Fibroblast of lung (primary cell): ENCODE measurements at regions not wholly inside any gene's neighbourhood (a gene's known extent, or its start where the extent isn't known, plus 50 kb on each side); places are given as distances from the start of the nearest gene placed in this dataset.

Experiments
- DNase-seq, 2 donors: peaks; one replicate each; pipeline versions ENCODE4 v3.0.0 to v3.0.0-alpha.2; 2010; ENCODE audit warnings: low read depth in 2 of 2
- H2AFZ ChIP-seq: 2 replicates; pipeline ENCODE4 v1.5.1; 2012; ENCODE audit warnings: low read length, control low read depth, inconsistent platforms
- H3K27ac ChIP-seq: 2 replicates; pipeline ENCODE4 v1.5.1; 2011; ENCODE audit warnings: low read length, control low read depth; ENCODE audit not compliant: insufficient read depth
- H3K27me3 ChIP-seq: 2 replicates; pipeline ENCODE4 v1.5.1; 2011; ENCODE audit warnings: mild to moderate bottlenecking, low read length; ENCODE audit not compliant: control insufficient read depth, insufficient read depth
- H3K36me3 ChIP-seq: 2 replicates; pipeline ENCODE4 v1.5.1; 2011; ENCODE audit warnings: low read length; ENCODE audit not compliant: control insufficient read depth, insufficient read depth
- H3K4me1 ChIP-seq: 2 replicates; pipeline ENCODE4 v1.5.1; 2011; ENCODE audit warnings: low read length; ENCODE audit not compliant: control insufficient read depth, insufficient read depth; ENCODE audit errors: extremely low read depth
- H3K4me2 ChIP-seq: 2 replicates; pipeline ENCODE4 v1.5.1; 2011; ENCODE audit warnings: low read length, control low read depth; ENCODE audit not compliant: insufficient read depth; ENCODE audit errors: extremely low read depth
- H3K4me3 ChIP-seq, 4 experiments: fragments of 200-600 bp in 1 of 4; sonication (generic) in 1 of 4; replicated peaks in 1 of 4; 2 replicates each; pipeline ENCODE4 v1.5.1; 2011 to 2016; ENCODE audit warnings: low read length in 4 of 4, low read depth in 3 of 4, mild to moderate bottlenecking in 3 of 4, control low read depth in 2 of 4, inconsistent platforms in 1 of 4, mixed read lengths in 1 of 4; ENCODE audit not compliant: insufficient read depth in 1 of 4; ENCODE audit errors: control extremely low read depth in 1 of 4
- H3K79me2 ChIP-seq: 2 replicates; pipeline ENCODE4 v1.5.1; 2012; ENCODE audit warnings: mild to moderate bottlenecking, low read length, inconsistent platforms; ENCODE audit not compliant: control insufficient read depth, insufficient read depth
- H3K9ac ChIP-seq: 2 replicates; pipeline ENCODE4 v1.5.1; 2011; ENCODE audit warnings: mild to moderate bottlenecking, low read length, control low read depth; ENCODE audit not compliant: insufficient read depth
- H3K9me3 ChIP-seq: 2 replicates; pipeline ENCODE4 v1.5.1; 2012; ENCODE audit warnings: low read depth, low read length; ENCODE audit not compliant: control insufficient read depth, insufficient read depth
- H4K20me1 ChIP-seq: 2 replicates; pipeline ENCODE4 v1.5.1; 2011; ENCODE audit warnings: low read length; ENCODE audit not compliant: control insufficient read depth, insufficient read depth; ENCODE audit errors: extremely low read depth
- CTCF ChIP-seq, 2 donors: IDR thresholded peaks in 1 of 2; conservative IDR thresholded peaks in 1 of 2; 1 replicate in 1 of 2; 2 replicates in 1 of 2; pipeline ENCODE4 v1.5.1; 2011 to 2012; ENCODE audit warnings: low read length in 2 of 2, control low read depth in 1 of 2, inconsistent platforms in 1 of 2, low read depth in 1 of 2, mild to moderate bottlenecking in 1 of 2
- EZH2 ChIP-seq: IDR thresholded peaks from 2 replicates; pipeline ENCODE4 v1.5.1; 2012; ENCODE audit warnings: low read length, control low read depth, mild to moderate bottlenecking; ENCODE audit errors: missing control alignments

GRCh38 chr18:79628416-79629248 is 51.0 kb upstream of the CTDP1 start:
- Histone ChIP-seq H3K4me1 (no peaks in the 10 kb centered on the region), H3K9me3 (no peaks in the 10 kb centered on the region), H3K4me2 (no peak overlapping the region), H3K36me3 (no peaks in the 10 kb centered on the region), H3K4me3 (no peak overlapping the region), H4K20me1 (no peaks in the 10 kb centered on the region), H2AFZ (no peak overlapping the region), H3K27ac (no peak overlapping the region), H3K27me3 (peaks cover 2% of the 10 kb centered on the region), H3K79me2 (no peaks in the 10 kb centered on the region), H3K9ac (no peak overlapping the region)
- TF ChIP-seq EZH2 = no peak
- TF ChIP-seq CTCF (conservative IDR thresholded peaks at IDR 0.05 in 1 of 2, IDR thresholded peaks at IDR 0.05 in 1 of 2; ENCODE audit: low read depth in 1 of 2, low read length in 2 of 2) = no peak
- no peak for DNase-seq

- no peak for DNase-seq
- Histone ChIP-seq H3K27ac (no peak overlapping the region), H2AFZ (no peak overlapping the region), H3K79me2 (no peaks in the 10 kb centered on the region), H3K27me3 (peaks cover 2% of the 10 kb centered on the region), H3K4me3 (no peak overlapping the region), H3K9ac (no peak overlapping the region), H3K9me3 (no peaks in the 10 kb centered on the region), H3K4me1 (no peaks in the 10 kb centered on the region), H4K20me1 (no peaks in the 10 kb centered on the region), H3K36me3 (no peaks in the 10 kb centered on the region), H3K4me2 (no peak overlapping the region)
- TF ChIP-seq EZH2 (no peak), CTCF (conservative IDR thresholded peaks at IDR 0.05 in 1 of 2, IDR thresholded peaks at IDR 0.05 in 1 of 2; ENCODE audit: low read depth in 1 of 2, low read length in 2 of 2) (no peak)
Observed at GRCh38 chr18:79629249-79629558, 50.4 kb upstream of the CTDP1 start.

GRCh38 chr18:79629606-79630005 is 50.0 kb upstream of the CTDP1 start:
- Histone ChIP-seq H3K79me2 (no peaks in the 10 kb centered on the region), H3K4me3 (no peak overlapping the region), H3K4me1 (no peaks in the 10 kb centered on the region), H3K9me3 (no peaks in the 10 kb centered on the region), H4K20me1 (no peaks in the 10 kb centered on the region), H2AFZ (no peak overlapping the region), H3K9ac (no peak overlapping the region), H3K27me3 (peaks cover 2% of the 10 kb centered on the region), H3K4me2 (no peak overlapping the region), H3K36me3 (no peaks in the 10 kb centered on the region), H3K27ac (no peak overlapping the region)
- DNase-seq = no peak
- TF ChIP-seq EZH2 = no peak
